ENCODE measurements at regions not wholly inside any gene's neighbourhood (a gene's known extent, or its start where the extent isn't known, plus 50 kb on each side); places are given as distances from the start of the nearest gene placed in this dataset.

GRCh38 chr11:70886256-70886655 is 366.1 kb downstream of the SHANK2 start:
- ATAC-seq (ENCODE audit: insufficient read depth, low read depth) (no peak), DNase-seq (no peak)
- Histone ChIP-seq H3K4me2 (ENCODE audit: insufficient read depth, low read length) (no peak overlapping the region), H4K20me1 (ENCODE audit: insufficient read depth, low read length) (no peaks in the 10 kb centered on the region), H3K9me3 (ENCODE audit: insufficient read depth, low read length, severe bottlenecking) (no peaks in the 10 kb centered on the region), H3K27me3 (ENCODE audit: insufficient read depth, low read length, poor library complexity) (no peaks in the 10 kb centered on the region), H3K36me3 (ENCODE audit: insufficient read depth, low read length) (no peaks in the 10 kb centered on the region), H3K9ac (ENCODE audit: low read depth, low read length) (no peak overlapping the region), H3K27ac (ENCODE audit: low read length) (no peak overlapping the region), H3K79me2 (ENCODE audit: insufficient read depth, low read length) (no peaks in the 10 kb centered on the region), H3K4me1 (ENCODE audit: insufficient read depth, low read length) (no peaks in the 10 kb centered on the region), H3K4me3 (ENCODE audit: low read depth in 1 of 2, low read length in 2 of 2) (no peak overlapping the region), H2AFZ (ENCODE audit: low read depth, low read length) (no peak overlapping the region)
- no peak for TF ChIP-seq CTCF (IDR thresholded peaks at IDR 0.05; ENCODE audit: borderline replicate concordance, extremely low read depth, low read length, poor library complexity, severe bottlenecking)
- no peak for TF ChIP-seq EZH2 (IDR thresholded peaks at IDR 0.05; ENCODE audit: borderline replicate concordance, low read depth, low read length, severe bottlenecking)

DNA sequence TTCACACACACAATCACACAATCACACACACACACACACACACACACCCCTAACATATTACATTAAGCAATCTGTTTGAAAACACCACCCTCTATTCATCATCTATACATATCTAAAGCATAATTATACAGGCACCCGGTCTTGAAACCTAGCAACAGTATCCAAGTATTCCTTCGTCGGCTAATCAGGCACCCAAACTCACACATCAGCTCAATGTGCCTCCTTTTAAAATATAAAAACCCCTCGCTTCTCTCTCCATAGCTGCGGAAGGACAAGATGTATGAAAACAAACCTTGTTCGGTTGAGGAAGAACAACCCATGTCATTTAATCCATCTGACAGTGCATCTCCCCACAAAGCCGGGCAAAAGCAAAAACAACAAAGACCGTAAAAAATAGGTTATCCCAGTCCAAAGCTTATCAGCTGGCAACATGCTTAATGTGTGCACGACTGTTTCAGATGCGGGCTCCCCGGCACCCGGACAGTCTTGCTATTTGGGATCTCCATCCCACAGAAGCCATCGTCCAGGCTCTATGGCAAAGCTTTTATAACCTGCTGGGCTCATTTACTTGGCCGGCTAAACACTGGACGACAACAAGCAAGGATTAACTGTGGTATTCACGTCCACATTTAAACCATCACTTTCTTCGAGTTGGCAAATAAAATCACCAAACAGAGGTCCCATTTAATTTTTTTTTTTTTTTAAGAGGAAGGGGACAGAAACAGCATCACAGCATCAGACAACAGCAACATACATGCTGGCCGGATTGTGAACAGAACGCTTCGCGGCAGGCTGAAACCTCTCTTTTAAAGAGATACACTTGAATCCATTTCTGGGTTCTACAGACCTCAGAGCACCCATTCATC is 365.5 kb downstream of the SHANK2 start:
- Histone ChIP-seq H3K9me3 (ENCODE audit: insufficient read depth, low read length, severe bottlenecking) (no peaks in the 10 kb centered on the region), H4K20me1 (ENCODE audit: insufficient read depth, low read length) (no peaks in the 10 kb centered on the region), H3K4me2 (ENCODE audit: insufficient read depth, low read length) (no peak overlapping the region), H3K4me3 (ENCODE audit: low read depth in 1 of 2, low read length in 2 of 2) (no peak overlapping the region), H3K79me2 (ENCODE audit: insufficient read depth, low read length) (no peaks in the 10 kb centered on the region), H2AFZ (ENCODE audit: low read depth, low read length) (no peak overlapping the region), H3K9ac (ENCODE audit: low read depth, low read length) (no peak overlapping the region), H3K27me3 (ENCODE audit: insufficient read depth, low read length, poor library complexity) (no peaks in the 10 kb centered on the region), H3K27ac (ENCODE audit: low read length) (no peak overlapping the region), H3K4me1 (ENCODE audit: insufficient read depth, low read length) (no peaks in the 10 kb centered on the region), H3K36me3 (ENCODE audit: insufficient read depth, low read length) (no peaks in the 10 kb centered on the region)
- no peak for TF ChIP-seq CTCF (IDR thresholded peaks at IDR 0.05; ENCODE audit: borderline replicate concordance, extremely low read depth, low read length, poor library complexity, severe bottlenecking)
- no peak for TF ChIP-seq EZH2 (IDR thresholded peaks at IDR 0.05; ENCODE audit: borderline replicate concordance, low read depth, low read length, severe bottlenecking)
- no peak for DNase-seq
- no peak for ATAC-seq (ENCODE audit: insufficient read depth, low read depth)

- no peak overlapping the region for H3K4me2 ChIP-seq (ENCODE audit: insufficient read depth, low read length)
- no peak overlapping the region for H2AFZ ChIP-seq (ENCODE audit: low read depth, low read length)
- no peaks in the 10 kb centered on the region for H3K79me2 ChIP-seq (ENCODE audit: insufficient read depth, low read length)
- no peak overlapping the region for H3K27ac ChIP-seq (ENCODE audit: low read length)
- H3K9me3 ChIP-seq (ENCODE audit: insufficient read depth, low read length, severe bottlenecking): no peaks in the 10 kb centered on the region
- no peak overlapping the region for H3K4me3 ChIP-seq (ENCODE audit: low read depth in 1 of 2, low read length in 2 of 2)
- no peak for TF ChIP-seq CTCF (IDR thresholded peaks at IDR 0.05; ENCODE audit: borderline replicate concordance, extremely low read depth, low read length, poor library complexity, severe bottlenecking)
- no peak for TF ChIP-seq EZH2 (IDR thresholded peaks at IDR 0.05; ENCODE audit: borderline replicate concordance, low read depth, low read length, severe bottlenecking)
- DNase-seq (no peak), ATAC-seq (ENCODE audit: insufficient read depth, low read depth) (no peak)
- no peaks in the 10 kb centered on the region for H4K20me1 ChIP-seq (ENCODE audit: insufficient read depth, low read length)
- H3K27me3 ChIP-seq (ENCODE audit: insufficient read depth, low read length, poor library complexity): no peaks in the 10 kb centered on the region
- H3K36me3 ChIP-seq (ENCODE audit: insufficient read depth, low read length): no peaks in the 10 kb centered on the region
- no peaks in the 10 kb centered on the region for H3K4me1 ChIP-seq (ENCODE audit: insufficient read depth, low read length)
- no peak overlapping the region for H3K9ac ChIP-seq (ENCODE audit: low read depth, low read length)
These were observed 364.9 kb downstream of the SHANK2 start for GRCh38 chr11:70887542-70887827.
